ENCODE measurements at regions not wholly inside any gene's neighbourhood (a gene's known extent, or its start where the extent isn't known, plus 50 kb on each side); places are given as distances from the start of the nearest gene placed in this dataset.

DNA sequence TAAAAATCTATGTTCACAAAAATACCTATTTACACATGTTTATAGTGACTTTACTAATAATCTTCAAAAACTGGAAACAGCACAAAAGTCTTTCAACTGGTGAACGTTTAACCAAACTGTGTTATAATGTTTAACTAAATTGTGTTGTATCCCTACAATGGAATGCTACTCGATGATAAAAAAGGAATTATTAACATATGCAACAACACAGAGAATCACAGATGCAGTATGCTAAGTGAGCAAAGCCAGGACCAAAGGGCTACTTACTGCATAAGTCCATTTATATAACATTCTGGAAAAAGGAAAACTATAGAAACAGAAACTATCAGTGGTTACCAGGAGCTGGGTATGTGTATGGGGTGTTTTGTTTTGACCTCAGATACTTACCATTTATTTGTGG, 602.2 kb upstream of the BTBD3 start:
- WGBS: 83% methylated on average over 2 of the region's 2 CpGs
- intact Hi-C loops (cut with DNase I): no loop called here
- no peak for DNase-seq (ENCODE audit: extremely low spot score)

DNA sequence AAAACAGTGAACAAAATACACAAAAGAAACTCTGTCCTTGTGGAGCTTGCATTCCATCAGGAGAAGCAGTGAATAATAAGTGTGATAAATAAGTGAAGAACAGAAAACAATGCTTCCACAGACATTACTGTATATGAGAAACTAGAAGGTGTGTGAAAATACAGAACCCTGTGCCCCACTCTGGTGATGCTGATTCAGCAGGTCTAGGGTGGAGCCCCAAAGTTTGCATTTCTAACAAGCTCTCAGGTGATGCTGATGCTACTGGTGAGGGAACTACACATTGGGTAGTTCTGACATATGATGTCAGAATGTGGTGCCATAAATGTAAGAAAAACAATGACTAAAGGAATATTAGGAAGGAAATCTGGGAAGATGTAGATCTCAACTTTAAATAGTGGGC, 601.4 kb upstream of the BTBD3 start:
- no peaks in the 10 kb centered on the region for H3K27me3 ChIP-seq
- no peaks in the 10 kb centered on the region for H3K4me1 ChIP-seq
- H3K27ac ChIP-seq (replicated peaks in 1 of 4): no peak overlapping the region
- no peaks in the 10 kb centered on the region for H3K36me3 ChIP-seq
- DNase-seq (ENCODE audit: extremely low spot score): no peak
- H3K9me3 ChIP-seq: peaks cover 0 to 3% (median 0%) of the 10 kb centered on the region in 4 donors
- intact Hi-C loops (cut with DNase I): no loop called here
- H3K4me3 ChIP-seq: no peak overlapping the region
- TF ChIP-seq POLR2A (IDR thresholded peaks at IDR 0.05; ENCODE audit: low read depth) (no peak), EP300 (IDR thresholded peaks at IDR 0.05) (no peak), POLR2AphosphoS5 (IDR thresholded peaks at IDR 0.05) (no peak)
- TF ChIP-seq, protein P1, sequence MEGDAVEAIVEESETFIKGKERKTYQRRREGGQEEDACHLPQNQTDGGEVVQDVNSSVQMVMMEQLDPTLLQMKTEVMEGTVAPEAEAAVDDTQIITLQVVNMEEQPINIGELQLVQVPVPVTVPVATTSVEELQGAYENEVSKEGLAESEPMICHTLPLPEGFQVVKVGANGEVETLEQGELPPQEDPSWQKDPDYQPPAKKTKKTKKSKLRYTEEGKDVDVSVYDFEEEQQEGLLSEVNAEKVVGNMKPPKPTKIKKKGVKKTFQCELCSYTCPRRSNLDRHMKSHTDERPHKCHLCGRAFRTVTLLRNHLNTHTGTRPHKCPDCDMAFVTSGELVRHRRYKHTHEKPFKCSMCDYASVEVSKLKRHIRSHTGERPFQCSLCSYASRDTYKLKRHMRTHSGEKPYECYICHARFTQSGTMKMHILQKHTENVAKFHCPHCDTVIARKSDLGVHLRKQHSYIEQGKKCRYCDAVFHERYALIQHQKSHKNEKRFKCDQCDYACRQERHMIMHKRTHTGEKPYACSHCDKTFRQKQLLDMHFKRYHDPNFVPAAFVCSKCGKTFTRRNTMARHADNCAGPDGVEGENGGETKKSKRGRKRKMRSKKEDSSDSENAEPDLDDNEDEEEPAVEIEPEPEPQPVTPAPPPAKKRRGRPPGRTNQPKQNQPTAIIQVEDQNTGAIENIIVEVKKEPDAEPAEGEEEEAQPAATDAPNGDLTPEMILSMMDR (IDR thresholded peaks at IDR 0.05): no peak

More for the DNA sequence above, 602.2 kb upstream of the BTBD3 start:
- no peak for TF ChIP-seq EP300 (IDR thresholded peaks at IDR 0.05)
- TF ChIP-seq, protein P1 (IDR thresholded peaks at IDR 0.05): no peak
- TF ChIP-seq POLR2AphosphoS5 (IDR thresholded peaks at IDR 0.05): no peak
- TF ChIP-seq POLR2A (IDR thresholded peaks at IDR 0.05; ENCODE audit: low read depth): no peak
- H3K4me1 ChIP-seq: no peaks in the 10 kb centered on the region
- H3K27me3 ChIP-seq: no peaks in the 10 kb centered on the region
- H3K36me3 ChIP-seq: no peaks in the 10 kb centered on the region
- no peak overlapping the region for H3K4me3 ChIP-seq
- peaks cover 0 to 3% (median 0%) of the 10 kb centered on the region in 4 donors for H3K9me3 ChIP-seq
- no peak overlapping the region for H3K27ac ChIP-seq (replicated peaks in 1 of 4)

DNA sequence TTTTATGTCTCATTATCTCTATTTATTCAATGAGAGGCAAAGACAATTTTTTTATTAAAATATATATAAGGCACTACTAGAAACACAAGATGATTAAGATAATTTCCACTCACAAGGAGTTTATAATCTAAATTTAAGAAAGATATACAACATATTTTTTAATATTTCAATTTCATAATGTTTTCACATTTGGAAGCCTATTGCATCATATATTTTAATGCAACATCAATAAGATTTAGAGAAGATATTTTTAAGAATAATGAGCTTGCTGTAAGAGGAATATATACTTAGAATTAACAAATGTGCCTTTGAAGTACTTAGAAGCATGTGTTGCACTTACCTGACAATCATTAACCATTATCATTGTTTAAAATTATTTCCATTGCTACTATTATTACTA, 597.7 kb upstream of the BTBD3 start:
- no peak overlapping the region for H3K27ac ChIP-seq (replicated peaks in 1 of 4)
- intact Hi-C loops (cut with DNase I): no loop called here
- no peak overlapping the region for H3K4me3 ChIP-seq
- H3K4me1 ChIP-seq: no peaks in the 10 kb centered on the region
- no peaks in the 10 kb centered on the region for H3K36me3 ChIP-seq
- TF ChIP-seq, protein P1 (IDR thresholded peaks at IDR 0.05): no peak
- TF ChIP-seq POLR2AphosphoS5 (IDR thresholded peaks at IDR 0.05) (no peak), EP300 (IDR thresholded peaks at IDR 0.05) (no peak), POLR2A (IDR thresholded peaks at IDR 0.05; ENCODE audit: low read depth) (no peak)
- peaks cover 0 to 8% (median 0%) of the 10 kb centered on the region in 4 donors for H3K9me3 ChIP-seq
- no peak for DNase-seq (ENCODE audit: extremely low spot score)
- no peaks in the 10 kb centered on the region for H3K27me3 ChIP-seq

DNA sequence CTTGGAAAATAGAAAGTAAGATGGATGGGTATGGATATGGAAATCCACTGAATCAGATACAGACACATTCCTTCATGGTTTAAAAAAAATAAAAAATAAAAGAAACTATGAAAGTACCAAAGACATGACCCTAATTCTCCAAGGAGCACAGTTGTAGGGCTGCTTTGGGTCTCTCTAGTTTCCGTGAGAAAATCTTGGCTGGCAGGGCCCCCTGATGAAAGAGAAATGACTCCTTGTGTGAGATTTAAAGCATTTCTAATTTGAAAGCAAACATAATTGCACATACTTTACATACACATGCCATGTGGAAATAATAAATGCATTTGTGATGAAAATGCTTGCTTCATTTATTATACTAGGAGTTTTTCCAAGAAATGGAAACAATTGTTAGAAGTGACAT, 593.9 kb upstream of the BTBD3 start:
- Histone ChIP-seq H3K4me1 (no peaks in the 10 kb centered on the region), H3K9me3 (peaks cover 0 to 4% (median 0%) of the 10 kb centered on the region in 4 donors), H3K4me3 (no peak overlapping the region), H3K36me3 (no peaks in the 10 kb centered on the region), H3K27me3 (no peaks in the 10 kb centered on the region), H3K27ac (replicated peaks in 1 of 4) (no peak overlapping the region)
- no peak for DNase-seq (ENCODE audit: extremely low spot score)
- TF ChIP-seq, protein P1 (IDR thresholded peaks at IDR 0.05): no peak
- TF ChIP-seq EP300 (IDR thresholded peaks at IDR 0.05) (no peak), POLR2A (IDR thresholded peaks at IDR 0.05; ENCODE audit: low read depth) (no peak), POLR2AphosphoS5 (IDR thresholded peaks at IDR 0.05) (no peak)
- intact Hi-C loops (cut with DNase I): no loop called here
- 54% methylated on average over 1 of the region's 1 CpG for WGBS

DNA sequence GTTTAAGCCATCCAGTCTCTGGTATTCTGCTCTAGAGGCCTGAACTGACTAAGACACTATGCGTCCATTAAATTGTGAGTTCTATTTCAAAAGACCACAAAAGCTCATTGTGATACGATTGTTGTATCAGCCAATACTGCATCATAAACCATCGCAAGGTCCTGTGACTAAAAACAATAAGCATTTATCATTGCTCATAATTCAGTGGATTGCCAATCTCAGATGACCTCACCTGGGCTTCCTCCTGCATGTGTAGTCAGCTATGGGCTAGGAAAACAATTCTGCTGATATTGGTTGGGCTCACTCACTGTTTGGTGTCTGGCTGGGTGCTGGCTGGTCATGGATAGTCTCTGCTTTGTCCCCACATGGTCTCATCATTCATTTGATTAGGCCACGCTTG, 592.7 kb upstream of the BTBD3 start:
- TF ChIP-seq, protein P1 (IDR thresholded peaks at IDR 0.05): no peak
- TF ChIP-seq POLR2A (IDR thresholded peaks at IDR 0.05; ENCODE audit: low read depth) (no peak), EP300 (IDR thresholded peaks at IDR 0.05) (no peak), POLR2AphosphoS5 (IDR thresholded peaks at IDR 0.05) (no peak)
- WGBS: 86% methylated on average over 4 of the region's 4 CpGs
- Histone ChIP-seq H3K27ac (replicated peaks in 1 of 4) (no peak overlapping the region), H3K27me3 (no peaks in the 10 kb centered on the region), H3K4me3 (no peak overlapping the region), H3K4me1 (no peaks in the 10 kb centered on the region), H3K36me3 (no peaks in the 10 kb centered on the region), H3K9me3 (peaks cover 0 to 4% (median 0%) of the 10 kb centered on the region in 4 donors)
- no peak for DNase-seq (ENCODE audit: extremely low spot score)
- intact Hi-C loops (cut with DNase I): no loop called here
